Activated naive CD8-positive, alpha-beta T cell (primary cell): ENCODE measurements at regions not wholly inside any gene's neighbourhood (a gene's known extent, or its start where the extent isn't known, plus 50 kb on each side); places are given as distances from the start of the nearest gene placed in this dataset.
"Not testable (repeated sequence)": the region's sequence is repeated elsewhere in the genome, so short reads cannot be mapped to it uniquely, and the experiment has no call there.

Source experiments
- H3K27ac Mint-ChIP-seq: one replicate; pipeline ENCODE4 v1.8.0; 2021; ENCODE audit warnings: mixed read lengths
- H3K27me3 Mint-ChIP-seq: one replicate; pipeline ENCODE4 v1.8.0; 2021; ENCODE audit warnings: mixed read lengths
- H3K36me3 Mint-ChIP-seq: one replicate; pipeline ENCODE4 v1.8.0; 2021; ENCODE audit warnings: mixed read lengths
- H3K4me1 Mint-ChIP-seq: one replicate; pipeline ENCODE4 v1.8.0; 2021; ENCODE audit warnings: low read depth, mixed read lengths
- H3K4me3 Mint-ChIP-seq: one replicate; pipeline ENCODE4 v1.8.0; 2021; ENCODE audit warnings: mild to moderate bottlenecking, mixed read lengths
- H3K9me3 Mint-ChIP-seq: one replicate; pipeline ENCODE4 v1.8.0; 2021; ENCODE audit warnings: low read depth, mixed read lengths

- Mint-ChIP-seq H3K9me3 (no peaks in the 10 kb centered on the region), H3K4me3 (no peak overlapping the region), H3K27ac (no peak overlapping the region), H3K36me3 (no peaks in the 10 kb centered on the region), H3K27me3 (no peaks in the 10 kb centered on the region), H3K4me1 (no peaks in the 10 kb centered on the region)
Observed at GRCh38 chr2:155980941-155981560, 351.5 kb downstream of the NR4A2 start.

GRCh38 chr2:155975734-155976133 lies 356.8 kb downstream of the NR4A2 start:
- H3K27ac Mint-ChIP-seq: no peak overlapping the region
- no peak overlapping the region for H3K4me3 Mint-ChIP-seq
- no peaks in the 10 kb centered on the region for H3K4me1 Mint-ChIP-seq
- H3K36me3 Mint-ChIP-seq: no peaks in the 10 kb centered on the region
- no peaks in the 10 kb centered on the region for H3K27me3 Mint-ChIP-seq
- no peaks in the 10 kb centered on the region for H3K9me3 Mint-ChIP-seq

DNA sequence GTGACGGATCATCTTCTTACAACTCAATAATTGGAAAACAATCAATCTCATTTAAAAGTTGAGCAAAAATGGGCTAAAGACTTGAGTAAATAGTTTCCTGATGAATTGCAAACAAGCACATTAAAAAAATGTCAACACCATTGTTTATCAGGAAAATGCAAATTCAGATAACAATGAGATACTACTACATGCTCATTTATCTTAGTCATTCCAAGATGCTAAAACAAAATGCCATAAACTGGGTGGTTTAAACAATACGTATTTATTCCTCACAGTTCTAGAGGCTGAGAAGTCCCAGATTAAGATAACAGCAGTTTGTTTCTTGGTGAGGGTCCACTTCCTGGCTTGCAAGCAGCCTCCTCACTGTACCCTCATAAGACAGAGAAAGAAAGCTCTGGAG lies 359.6 kb downstream of the NR4A2 start:
- Mint-ChIP-seq H3K4me3 (no peak overlapping the region), H3K27me3 (no peaks in the 10 kb centered on the region), H3K27ac (no peak overlapping the region), H3K9me3 (no peaks in the 10 kb centered on the region), H3K36me3 (no peaks in the 10 kb centered on the region), H3K4me1 (no peaks in the 10 kb centered on the region)

GRCh38 chr2:155966064-155966471 lies 366.5 kb downstream of the NR4A2 start:
- H3K27ac Mint-ChIP-seq, H3K4me3 Mint-ChIP-seq, H3K27me3 Mint-ChIP-seq, H3K9me3 Mint-ChIP-seq, H3K36me3 Mint-ChIP-seq, H3K4me1 Mint-ChIP-seq: not testable (repeated sequence)

- no peaks in the 10 kb centered on the region for H3K9me3 Mint-ChIP-seq
- H3K27ac Mint-ChIP-seq: no peak overlapping the region
- no peaks in the 10 kb centered on the region for H3K4me1 Mint-ChIP-seq
Observed at GRCh38 chr2:155965415-155966063, 367.0 kb downstream of the NR4A2 start.

DNA sequence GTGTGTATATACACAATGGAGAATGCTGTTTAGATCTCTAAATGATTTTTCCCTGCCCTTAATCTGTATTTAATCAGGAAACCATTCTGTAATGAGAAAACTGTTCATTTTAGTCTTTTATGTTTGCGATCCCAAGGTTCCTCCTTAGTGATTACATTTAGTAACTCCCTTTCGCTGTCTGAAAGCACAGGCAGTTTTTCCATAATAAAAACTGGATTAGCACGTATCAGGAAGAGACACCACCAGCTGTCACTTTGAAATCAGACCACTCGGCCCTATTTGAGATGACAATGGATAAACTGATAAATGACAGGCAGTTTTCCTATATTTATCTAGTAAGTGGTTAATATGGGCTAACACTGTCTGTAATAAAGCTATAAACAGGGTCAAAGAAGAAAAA lies 370.9 kb downstream of the NR4A2 start:
- Mint-ChIP-seq H3K27me3 (no peaks in the 10 kb centered on the region), H3K36me3 (no peaks in the 10 kb centered on the region), H3K4me1 (no peaks in the 10 kb centered on the region), H3K27ac (no peak overlapping the region), H3K4me3 (no peak overlapping the region), H3K9me3 (no peaks in the 10 kb centered on the region)

More at GRCh38 chr2:155965415-155966063, 367.0 kb downstream of the NR4A2 start:
- H3K27me3 Mint-ChIP-seq: no peaks in the 10 kb centered on the region
- H3K36me3 Mint-ChIP-seq: no peaks in the 10 kb centered on the region
- H3K4me3 Mint-ChIP-seq: no peak overlapping the region

DNA sequence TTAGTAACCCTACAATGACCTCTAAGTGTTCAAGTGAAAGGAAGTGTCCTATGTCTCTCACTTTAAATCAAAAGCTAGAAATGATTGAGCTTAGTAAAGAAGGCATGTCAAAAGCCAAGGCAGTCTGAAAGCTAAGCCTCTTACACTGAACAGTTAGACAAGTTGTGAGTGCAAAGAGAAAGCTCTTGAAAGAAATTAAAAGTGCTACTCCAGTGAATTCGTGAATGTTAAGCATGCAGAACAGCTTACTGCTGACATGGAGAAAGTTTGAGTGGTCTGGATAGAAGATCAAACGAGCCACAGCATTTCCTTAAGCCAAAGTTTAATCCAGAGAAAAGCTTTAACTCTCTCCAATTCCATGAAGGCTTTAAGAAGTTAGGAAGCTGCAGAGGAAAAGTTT lies 373.7 kb downstream of the NR4A2 start:
- Mint-ChIP-seq H3K9me3 (no peaks in the 10 kb centered on the region), H3K27ac (no peak overlapping the region), H3K4me3 (no peak overlapping the region), H3K36me3 (no peaks in the 10 kb centered on the region), H3K27me3 (no peaks in the 10 kb centered on the region), H3K4me1 (no peaks in the 10 kb centered on the region)

GRCh38 chr2:155947069-155947468 lies 385.5 kb downstream of the NR4A2 start:
- no peaks in the 10 kb centered on the region for H3K4me1 Mint-ChIP-seq
- H3K36me3 Mint-ChIP-seq: no peaks in the 10 kb centered on the region
- no peaks in the 10 kb centered on the region for H3K27me3 Mint-ChIP-seq
- no peak overlapping the region for H3K4me3 Mint-ChIP-seq
- no peaks in the 10 kb centered on the region for H3K9me3 Mint-ChIP-seq
- no peak overlapping the region for H3K27ac Mint-ChIP-seq

DNA sequence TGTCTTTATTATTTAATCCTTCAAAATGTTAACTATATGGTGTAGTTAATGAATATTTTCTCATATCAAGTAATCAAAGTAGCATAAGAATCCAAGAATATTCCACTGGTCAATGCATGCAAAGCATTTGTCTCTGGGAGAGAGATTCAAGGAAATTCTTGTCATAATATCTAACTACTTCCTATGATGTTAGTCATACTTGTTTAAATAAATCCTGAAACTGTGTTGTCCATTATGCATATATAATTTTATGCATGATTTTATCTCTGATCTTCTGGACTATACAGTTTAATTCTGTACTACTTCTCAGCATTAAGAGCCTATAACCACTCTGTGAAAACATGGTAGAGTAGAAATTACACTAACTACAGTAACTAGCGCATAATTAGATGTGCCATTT lies 388.3 kb downstream of the NR4A2 start:
- Mint-ChIP-seq H3K4me3 (no peak overlapping the region), H3K36me3 (no peaks in the 10 kb centered on the region), H3K9me3 (peaks cover 9% of the 10 kb centered on the region), H3K4me1 (no peaks in the 10 kb centered on the region), H3K27ac (no peak overlapping the region), H3K27me3 (no peaks in the 10 kb centered on the region)

DNA sequence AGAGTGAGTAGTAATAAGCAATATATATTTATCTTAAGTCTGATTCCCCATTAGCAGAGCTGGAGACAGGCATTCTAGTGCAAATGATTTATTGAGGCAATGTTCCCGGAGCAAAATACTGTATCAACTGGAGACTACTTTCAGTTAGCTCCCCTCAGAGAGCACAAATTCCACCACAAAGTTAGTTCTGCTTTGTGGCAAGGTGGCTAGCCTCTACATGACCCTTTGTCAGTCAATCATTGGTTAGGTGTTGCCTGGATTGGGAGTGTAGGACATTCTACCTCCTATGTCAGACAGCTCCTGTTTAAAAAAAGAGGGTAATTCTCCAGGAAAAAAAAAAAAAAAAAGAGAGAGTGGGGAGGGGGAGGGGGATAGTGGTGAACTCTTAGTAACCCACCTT lies 402.2 kb downstream of the NR4A2 start:
- no peaks in the 10 kb centered on the region for H3K27me3 Mint-ChIP-seq
- no peak overlapping the region for H3K27ac Mint-ChIP-seq
- no peak overlapping the region for H3K4me3 Mint-ChIP-seq
- H3K36me3 Mint-ChIP-seq: no peaks in the 10 kb centered on the region
- H3K4me1 Mint-ChIP-seq: no peaks in the 10 kb centered on the region
- peaks cover 11% of the 10 kb centered on the region for H3K9me3 Mint-ChIP-seq

DNA sequence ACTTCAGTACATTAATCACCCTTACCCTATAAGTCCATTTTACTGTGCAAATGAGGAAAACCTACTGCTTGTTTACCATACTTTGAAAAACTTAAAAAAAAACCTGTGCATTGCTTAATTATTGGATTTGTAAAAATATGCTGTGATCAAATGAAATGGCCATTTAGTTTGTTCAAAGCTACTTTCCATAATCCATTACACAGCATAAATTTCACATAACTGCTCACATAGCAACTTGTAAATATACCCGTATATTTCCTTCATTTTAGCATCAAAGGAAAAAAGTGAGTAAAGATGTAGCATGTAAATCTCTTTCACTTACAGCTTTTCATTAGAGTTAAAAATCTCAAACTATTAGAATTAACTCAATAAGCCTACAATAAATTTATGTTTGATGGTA lies 415.1 kb downstream of the NR4A2 start:
- H3K4me3 Mint-ChIP-seq: no peak overlapping the region
- H3K9me3 Mint-ChIP-seq: no peaks in the 10 kb centered on the region
- H3K36me3 Mint-ChIP-seq: no peaks in the 10 kb centered on the region
- no peak overlapping the region for H3K27ac Mint-ChIP-seq
- no peaks in the 10 kb centered on the region for H3K4me1 Mint-ChIP-seq
- peaks cover 1% of the 10 kb centered on the region for H3K27me3 Mint-ChIP-seq

DNA sequence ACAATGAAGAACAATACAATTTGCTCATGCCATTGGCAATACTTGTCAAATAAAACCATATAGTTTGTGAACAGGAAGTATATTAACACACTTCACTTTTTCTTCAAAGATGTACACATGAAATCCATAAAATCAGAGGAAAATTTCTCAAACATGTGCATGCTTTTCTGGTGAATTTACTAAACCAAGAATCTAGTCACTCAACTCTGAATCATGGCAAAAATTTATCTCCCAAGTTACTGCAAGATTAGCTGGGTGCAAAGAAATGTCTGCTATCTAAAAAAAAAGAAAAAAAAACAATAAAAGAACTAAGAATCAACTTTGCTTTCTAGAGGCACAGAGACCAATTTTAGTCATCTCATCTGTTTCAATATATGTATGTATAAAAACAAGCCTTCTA lies 419.2 kb downstream of the NR4A2 start:
- Mint-ChIP-seq H3K36me3 (no peaks in the 10 kb centered on the region), H3K27me3 (peaks cover 1% of the 10 kb centered on the region), H3K27ac (no peak overlapping the region), H3K9me3 (no peaks in the 10 kb centered on the region), H3K4me1 (no peaks in the 10 kb centered on the region), H3K4me3 (no peak overlapping the region)

DNA sequence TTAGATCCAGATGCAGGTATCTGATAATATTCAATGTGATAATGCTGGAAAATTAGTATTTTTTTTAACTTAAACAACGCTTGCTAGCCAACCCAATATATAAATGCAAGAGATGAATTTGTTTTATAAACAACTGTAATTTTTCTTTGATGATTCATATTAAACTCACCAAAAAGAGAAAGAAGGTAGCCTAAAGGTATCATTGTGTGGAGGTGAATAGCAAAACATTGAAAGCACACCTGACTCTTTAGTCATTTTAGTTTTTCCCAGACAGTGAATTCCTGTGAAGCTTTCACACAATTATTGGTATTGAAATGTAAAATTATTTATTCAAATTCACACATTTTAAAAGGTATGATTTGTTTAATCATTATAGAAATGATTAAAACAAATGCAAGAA lies 424.0 kb downstream of the NR4A2 start:
- Mint-ChIP-seq H3K4me1 (no peaks in the 10 kb centered on the region), H3K27me3 (no peaks in the 10 kb centered on the region), H3K27ac (no peak overlapping the region), H3K36me3 (no peaks in the 10 kb centered on the region), H3K9me3 (no peaks in the 10 kb centered on the region), H3K4me3 (no peak overlapping the region)

DNA sequence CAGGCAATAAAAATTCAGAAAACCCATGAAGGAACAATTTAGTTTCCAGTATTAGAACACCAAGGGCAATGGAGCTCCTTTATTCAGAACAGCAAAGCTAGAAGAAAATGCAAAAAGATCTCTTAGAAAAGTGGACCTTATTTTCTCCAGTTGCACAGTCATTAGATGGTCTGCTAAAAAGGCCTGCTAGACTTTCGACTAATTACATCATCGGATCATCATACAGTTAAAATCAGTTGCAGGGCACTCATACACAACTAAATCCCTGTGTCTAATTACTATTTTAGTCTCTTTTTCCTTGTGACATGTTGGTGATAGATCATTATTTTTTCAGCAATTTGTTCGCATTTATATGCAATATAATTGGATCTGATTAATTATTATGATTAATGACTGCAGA lies 425.3 kb downstream of the NR4A2 start:
- no peaks in the 10 kb centered on the region for H3K9me3 Mint-ChIP-seq
- no peaks in the 10 kb centered on the region for H3K36me3 Mint-ChIP-seq
- no peak overlapping the region for H3K4me3 Mint-ChIP-seq
- no peaks in the 10 kb centered on the region for H3K27me3 Mint-ChIP-seq
- no peaks in the 10 kb centered on the region for H3K4me1 Mint-ChIP-seq
- no peak overlapping the region for H3K27ac Mint-ChIP-seq

GRCh38 chr2:155905657-155906056 lies 426.9 kb downstream of the NR4A2 start:
- Mint-ChIP-seq H3K27me3 (no peaks in the 10 kb centered on the region), H3K4me1 (no peaks in the 10 kb centered on the region), H3K27ac (no peak overlapping the region), H3K36me3 (no peaks in the 10 kb centered on the region), H3K9me3 (no peaks in the 10 kb centered on the region), H3K4me3 (no peak overlapping the region)

DNA sequence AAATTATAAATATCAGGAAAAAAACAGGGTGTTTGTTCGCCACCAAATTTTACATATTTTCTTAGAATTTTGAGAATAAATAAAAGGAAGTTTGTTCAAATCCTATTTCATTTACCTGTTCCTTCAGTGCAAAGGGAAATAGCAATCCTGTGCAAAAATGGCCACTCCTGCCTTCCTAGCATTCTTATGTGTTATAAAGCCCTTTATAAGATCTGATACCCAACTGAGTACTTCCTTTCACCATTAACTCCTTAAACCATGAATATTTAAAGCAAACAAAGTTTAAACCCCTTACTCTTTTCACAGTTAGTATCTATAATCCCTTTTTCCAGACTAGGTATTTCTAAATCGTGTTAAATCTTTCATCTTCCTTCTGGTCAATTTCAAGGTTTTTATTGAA lies 427.8 kb downstream of the NR4A2 start:
- no peak overlapping the region for H3K4me3 Mint-ChIP-seq
- no peaks in the 10 kb centered on the region for H3K4me1 Mint-ChIP-seq
- H3K9me3 Mint-ChIP-seq: no peaks in the 10 kb centered on the region
- H3K27me3 Mint-ChIP-seq: no peaks in the 10 kb centered on the region
- no peak overlapping the region for H3K27ac Mint-ChIP-seq
- no peaks in the 10 kb centered on the region for H3K36me3 Mint-ChIP-seq
